Esophagus squamous epithelium (tissue), 4 donors: ENCODE measurements at regions not wholly inside any gene's neighbourhood (a gene's known extent, or its start where the extent isn't known, plus 50 kb on each side); places are given as distances from the start of the nearest gene placed in this dataset.
"Not testable (repeated sequence)": the region's sequence is repeated elsewhere in the genome, so short reads cannot be mapped to it uniquely, and the experiment has no call there.

Experiments used
- CTCF ChIP-seq, 6 experiments: fragments of 450-650 bp in 4 of 6; fragments of 200-600 bp in 2 of 6; sonication (generic) in 2 of 6; IDR thresholded peaks; one replicate each; pipeline ENCODE4 v1.5.1; 2016 to 2019; ENCODE audit warnings: antibody characterized with exemption in 6 of 6, mild to moderate bottlenecking in 4 of 6, moderate library complexity in 4 of 6
- POLR2A ChIP-seq, 4 donors: fragments of 450-650 bp; IDR thresholded peaks; one replicate each; pipeline ENCODE4 v1.6.1; 2017; ENCODE audit warnings: antibody characterized with exemption in 4 of 4, mild to moderate bottlenecking in 4 of 4, moderate library complexity in 3 of 4

- TF ChIP-seq CTCF, POLR2A (IDR thresholded peaks at IDR 0.05): not testable (repeated sequence)
Observed at GRCh38 chr13:80998603-80999002, 657.7 kb upstream of the SPRY2 start.
